ENCODE measurements at regions not wholly inside any gene's neighbourhood (a gene's known extent, or its start where the extent isn't known, plus 50 kb on each side); places are given as distances from the start of the nearest gene placed in this dataset.

DNA sequence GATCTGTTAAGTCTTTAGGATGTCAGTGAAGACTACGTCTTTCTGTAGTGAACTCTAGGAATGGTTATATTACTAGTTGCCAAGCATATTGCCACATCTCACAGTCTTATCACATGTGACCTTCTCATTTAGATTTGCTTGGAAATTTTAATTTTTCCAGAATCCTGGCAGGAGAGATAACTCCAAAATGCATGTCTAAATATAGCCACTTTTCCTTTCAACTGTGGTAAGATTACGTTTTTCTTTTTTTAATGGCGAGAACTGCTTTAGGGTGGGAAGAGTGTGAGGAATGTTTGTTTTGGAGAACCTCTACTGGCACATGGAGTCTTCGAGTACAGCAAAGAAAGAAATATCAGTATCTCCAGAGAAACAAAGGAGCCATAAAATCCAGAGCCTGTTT lies 91.7 kb upstream of the ADAMTSL1 start:
- no peak overlapping the region for H3K4me3 ChIP-seq (replicated peaks; ENCODE audit: low read depth, low read length)
- no peak for DNase-seq (ENCODE audit: extremely low read depth, insufficient read length)
- H3K27me3 ChIP-seq (replicated peaks; ENCODE audit: control insufficient read depth, insufficient read depth, low read length) = no peaks in the 10 kb centered on the region
- H3K36me3 ChIP-seq (ENCODE audit: control insufficient read depth, insufficient read depth, low read length) = no peaks in the 10 kb centered on the region
- TF ChIP-seq, protein P1, sequence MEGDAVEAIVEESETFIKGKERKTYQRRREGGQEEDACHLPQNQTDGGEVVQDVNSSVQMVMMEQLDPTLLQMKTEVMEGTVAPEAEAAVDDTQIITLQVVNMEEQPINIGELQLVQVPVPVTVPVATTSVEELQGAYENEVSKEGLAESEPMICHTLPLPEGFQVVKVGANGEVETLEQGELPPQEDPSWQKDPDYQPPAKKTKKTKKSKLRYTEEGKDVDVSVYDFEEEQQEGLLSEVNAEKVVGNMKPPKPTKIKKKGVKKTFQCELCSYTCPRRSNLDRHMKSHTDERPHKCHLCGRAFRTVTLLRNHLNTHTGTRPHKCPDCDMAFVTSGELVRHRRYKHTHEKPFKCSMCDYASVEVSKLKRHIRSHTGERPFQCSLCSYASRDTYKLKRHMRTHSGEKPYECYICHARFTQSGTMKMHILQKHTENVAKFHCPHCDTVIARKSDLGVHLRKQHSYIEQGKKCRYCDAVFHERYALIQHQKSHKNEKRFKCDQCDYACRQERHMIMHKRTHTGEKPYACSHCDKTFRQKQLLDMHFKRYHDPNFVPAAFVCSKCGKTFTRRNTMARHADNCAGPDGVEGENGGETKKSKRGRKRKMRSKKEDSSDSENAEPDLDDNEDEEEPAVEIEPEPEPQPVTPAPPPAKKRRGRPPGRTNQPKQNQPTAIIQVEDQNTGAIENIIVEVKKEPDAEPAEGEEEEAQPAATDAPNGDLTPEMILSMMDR (IDR thresholded peaks at IDR 0.05; ENCODE audit: insufficient read depth, low read length, poor library complexity, severe bottlenecking) = no peak

GRCh38 chr9:18384066-18384465 lies 89.9 kb upstream of the ADAMTSL1 start:
- no peak for DNase-seq (ENCODE audit: extremely low read depth, insufficient read length)
- Histone ChIP-seq H3K36me3 (ENCODE audit: control insufficient read depth, insufficient read depth, low read length) (no peaks in the 10 kb centered on the region), H3K27me3 (replicated peaks; ENCODE audit: control insufficient read depth, insufficient read depth, low read length) (no peaks in the 10 kb centered on the region), H3K4me3 (replicated peaks; ENCODE audit: low read depth, low read length) (no peak overlapping the region)
- TF ChIP-seq, protein P1 (IDR thresholded peaks at IDR 0.05; ENCODE audit: insufficient read depth, low read length, poor library complexity, severe bottlenecking) = no peak

- DNase-seq (ENCODE audit: extremely low read depth, insufficient read length) = no peak
- TF ChIP-seq, protein P1 (IDR thresholded peaks at IDR 0.05; ENCODE audit: insufficient read depth, low read length, poor library complexity, severe bottlenecking) = no peak
These were observed 88.1 kb upstream of the ADAMTSL1 start for GRCh38 chr9:18385696-18386490.

DNA sequence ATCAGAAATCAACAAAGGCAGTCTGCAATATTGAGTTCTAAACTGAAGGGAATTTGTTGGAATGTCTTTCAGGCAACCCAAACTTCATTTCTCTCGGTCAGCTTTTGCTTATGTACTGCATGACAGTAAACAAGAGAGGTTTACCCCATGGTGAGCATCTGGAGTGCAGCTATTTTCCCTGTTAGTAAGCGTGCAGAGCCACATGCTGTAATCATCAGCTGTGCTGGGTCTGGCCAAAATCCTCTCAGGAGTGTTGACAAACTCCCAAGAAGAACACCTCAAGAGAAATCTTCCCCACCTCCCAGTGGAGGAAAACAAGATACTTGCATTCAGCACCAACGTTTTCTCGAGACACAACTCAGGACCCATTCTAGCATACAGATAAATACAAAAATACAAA lies 83.6 kb upstream of the ADAMTSL1 start:
- TF ChIP-seq, protein P1 (IDR thresholded peaks at IDR 0.05; ENCODE audit: insufficient read depth, low read length, poor library complexity, severe bottlenecking) = no peak
- DNase-seq (ENCODE audit: extremely low read depth, insufficient read length) = no peak

More at GRCh38 chr9:18385696-18386490, 88.1 kb upstream of the ADAMTSL1 start:
- Histone ChIP-seq H3K27me3 (replicated peaks; ENCODE audit: control insufficient read depth, insufficient read depth, low read length) (no peaks in the 10 kb centered on the region), H3K4me3 (replicated peaks; ENCODE audit: low read depth, low read length) (no peak overlapping the region), H3K36me3 (ENCODE audit: control insufficient read depth, insufficient read depth, low read length) (no peaks in the 10 kb centered on the region)

GRCh38 chr9:18393340-18394130 lies 80.4 kb upstream of the ADAMTSL1 start:
- no peak for DNase-seq (ENCODE audit: extremely low read depth, insufficient read length)
- no peaks in the 10 kb centered on the region for H3K27me3 ChIP-seq (replicated peaks; ENCODE audit: control insufficient read depth, insufficient read depth, low read length)
- TF ChIP-seq, protein P1 (IDR thresholded peaks at IDR 0.05; ENCODE audit: insufficient read depth, low read length, poor library complexity, severe bottlenecking) = no peak
- no peak overlapping the region for H3K4me3 ChIP-seq (replicated peaks; ENCODE audit: low read depth, low read length)
- no peaks in the 10 kb centered on the region for H3K36me3 ChIP-seq (ENCODE audit: control insufficient read depth, insufficient read depth, low read length)

More for the DNA sequence above, 83.6 kb upstream of the ADAMTSL1 start:
- H3K4me3 ChIP-seq (replicated peaks; ENCODE audit: low read depth, low read length) = no peak overlapping the region
- H3K27me3 ChIP-seq (replicated peaks; ENCODE audit: control insufficient read depth, insufficient read depth, low read length) = no peaks in the 10 kb centered on the region
- H3K36me3 ChIP-seq (ENCODE audit: control insufficient read depth, insufficient read depth, low read length) = no peaks in the 10 kb centered on the region

All from GM06990 (cell line).